CD1c-positive myeloid dendritic cell (primary cell): ENCODE measurements at regions not wholly inside any gene's neighbourhood (a gene's known extent, or its start where the extent isn't known, plus 50 kb on each side); places are given as distances from the start of the nearest gene placed in this dataset.

Experiments
- DNase-seq: peaks from one replicate; pipeline ENCODE4 v3.0.0-alpha.2; 2016; ENCODE audit errors: extremely low spot score

DNA sequence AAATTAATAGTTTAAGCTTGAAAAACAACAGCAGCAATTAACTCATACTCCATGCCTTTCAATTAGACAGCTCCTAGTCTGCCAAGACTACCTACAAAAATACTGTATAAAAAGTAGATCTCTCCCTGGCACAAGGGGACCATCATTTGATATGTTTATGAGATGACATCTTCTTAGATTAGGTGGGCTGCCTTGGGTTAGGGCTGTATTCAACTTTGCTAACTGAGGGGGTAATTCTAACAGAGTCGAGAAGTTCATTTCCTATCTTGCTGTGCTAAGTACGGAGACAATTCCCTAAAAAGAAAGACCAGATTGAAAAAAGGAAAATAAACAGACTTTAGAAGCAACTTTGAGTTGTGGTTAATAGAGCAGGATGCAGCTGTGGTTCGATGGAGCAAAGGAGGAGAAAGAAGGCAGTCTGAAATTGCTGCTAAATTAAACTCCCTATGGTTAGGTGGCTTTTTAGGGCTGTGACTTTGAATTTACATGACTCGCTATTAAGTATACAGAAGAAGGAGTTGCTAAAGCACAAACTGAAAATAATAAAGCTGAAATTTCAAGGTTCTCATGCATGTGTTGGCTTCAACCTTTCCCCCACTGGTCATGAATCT, 75.4 kb downstream of the CDC7 start:
- no peak for DNase-seq

DNA sequence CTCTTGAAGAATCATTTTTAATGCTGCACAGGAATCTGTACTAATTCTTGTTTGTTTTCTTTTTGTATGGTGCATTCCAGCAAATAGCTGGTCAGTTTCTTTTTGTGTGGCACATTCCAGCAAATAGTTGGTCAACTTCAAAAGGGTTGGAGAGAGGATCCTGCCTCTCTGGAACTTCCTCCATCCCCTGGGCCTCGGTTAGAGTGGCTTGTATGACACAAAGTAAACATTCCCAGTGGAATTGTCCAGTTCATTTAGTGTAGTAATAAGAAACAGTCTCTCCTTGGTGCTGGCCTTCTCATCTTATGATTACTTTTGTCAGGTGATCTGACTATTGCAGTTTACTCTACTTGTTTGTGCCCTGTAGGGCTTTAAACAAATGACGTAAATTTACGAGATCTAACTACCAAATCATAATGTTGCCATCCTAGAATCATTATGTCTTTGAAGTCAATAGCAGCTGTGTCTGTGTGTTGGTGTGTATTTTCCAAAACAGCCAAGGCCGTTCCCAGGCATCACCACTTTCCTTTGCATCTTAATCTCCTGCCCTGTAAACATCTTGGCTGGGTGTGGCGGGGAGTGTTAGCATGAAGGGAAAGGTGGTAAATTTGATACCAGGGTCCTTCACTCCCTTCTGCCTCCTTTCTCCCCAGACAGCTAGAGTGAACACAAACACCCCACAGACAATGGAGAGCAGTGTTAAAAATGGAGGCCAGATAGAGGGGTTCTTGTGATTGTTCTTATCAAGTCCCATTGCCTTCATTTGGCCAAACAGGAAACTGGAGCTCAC, 77.9 kb downstream of the CDC7 start:
- DNase-seq = no peak

DNA sequence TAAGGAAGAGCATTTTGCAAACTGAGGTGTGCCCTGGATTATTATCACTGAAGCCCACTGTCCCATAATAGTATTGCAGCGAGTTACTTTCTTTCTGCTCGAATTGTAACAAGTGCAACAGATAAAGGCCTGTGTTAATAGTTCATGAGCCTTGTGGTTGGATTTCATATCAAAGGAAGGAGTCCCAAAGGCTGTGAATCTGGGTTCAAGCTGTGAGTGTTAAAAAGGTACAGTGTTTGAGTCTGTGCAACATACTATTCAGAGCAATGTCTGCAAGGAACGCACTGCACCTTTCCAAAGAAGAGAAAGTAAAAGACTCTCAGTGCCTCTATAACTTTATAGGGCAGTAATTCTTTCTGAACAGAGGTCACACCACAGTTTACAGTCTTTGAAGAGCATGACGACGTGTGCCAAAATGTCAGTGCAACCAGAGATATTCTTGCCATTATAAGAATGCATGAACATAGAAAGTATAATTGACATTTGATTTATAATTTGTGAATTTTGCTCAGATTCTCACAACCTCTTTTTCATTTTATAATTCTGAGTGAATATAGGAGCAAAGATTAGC, 79.1 kb downstream of the CDC7 start:
- no peak for DNase-seq

DNA sequence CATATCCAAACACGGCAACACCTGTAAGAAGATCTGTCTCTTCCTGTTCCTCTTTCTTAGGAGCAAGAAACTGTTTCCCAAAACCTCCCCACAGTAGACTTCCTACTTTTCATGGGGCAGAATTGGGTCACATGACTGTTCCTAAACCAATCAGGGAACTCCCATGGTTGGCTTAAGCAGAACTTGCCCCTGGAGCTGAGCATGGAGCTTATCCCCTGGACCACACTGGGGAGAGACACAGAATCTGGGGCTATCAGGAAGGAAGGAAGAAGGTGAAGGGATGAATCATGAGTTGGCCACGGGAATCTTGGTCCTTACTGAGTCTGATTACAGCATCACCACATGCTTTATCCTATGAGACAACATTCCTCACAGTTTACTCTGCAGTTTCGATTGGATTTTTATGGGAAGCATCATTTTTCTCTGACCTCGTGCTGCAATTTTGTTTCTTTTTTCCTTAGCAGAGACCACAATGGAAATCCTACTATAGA, 81.8 kb downstream of the CDC7 start:
- DNase-seq = peak; percentile 48

DNA sequence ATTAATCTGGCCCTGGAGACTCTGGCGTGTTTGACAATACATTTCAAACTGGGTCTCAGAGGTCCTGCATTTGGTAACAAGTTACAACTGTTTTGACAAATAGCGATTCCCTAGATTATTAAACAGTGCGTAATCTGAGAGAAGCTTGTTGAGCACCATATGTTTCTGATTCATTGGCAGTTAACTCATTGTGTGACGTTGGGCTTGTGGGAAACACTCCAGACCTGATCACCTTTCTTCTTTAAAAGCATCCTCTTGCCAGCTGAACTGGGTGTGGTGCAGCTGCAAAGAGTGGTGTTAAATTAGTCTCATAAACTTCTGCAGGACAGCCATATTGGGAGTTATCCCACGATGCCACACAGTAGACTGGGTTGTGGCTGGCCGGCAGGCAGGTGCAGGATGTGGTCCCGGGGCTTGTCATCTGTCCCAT, 82.7 kb downstream of the CDC7 start:
- no peak for DNase-seq

DNA sequence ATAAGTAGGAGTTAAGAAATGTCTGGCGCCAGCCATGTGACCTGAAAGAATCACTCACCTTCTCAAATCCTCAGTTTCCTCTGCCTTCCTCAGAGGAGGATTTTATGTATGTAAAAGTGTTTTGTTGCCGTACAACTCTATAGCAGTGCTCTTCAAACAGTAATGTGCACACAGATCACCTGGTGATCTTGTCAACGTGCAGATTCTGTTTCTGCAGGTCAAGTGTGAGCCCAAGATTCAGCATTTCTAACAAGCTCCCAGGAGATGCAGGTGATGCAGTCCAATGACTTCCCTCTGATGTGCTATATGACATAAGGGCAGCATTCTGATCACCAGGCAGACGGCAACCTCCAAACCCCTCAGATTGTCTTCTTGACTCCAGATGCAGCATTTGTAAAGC, 83.7 kb downstream of the CDC7 start:
- DNase-seq = no peak

DNA sequence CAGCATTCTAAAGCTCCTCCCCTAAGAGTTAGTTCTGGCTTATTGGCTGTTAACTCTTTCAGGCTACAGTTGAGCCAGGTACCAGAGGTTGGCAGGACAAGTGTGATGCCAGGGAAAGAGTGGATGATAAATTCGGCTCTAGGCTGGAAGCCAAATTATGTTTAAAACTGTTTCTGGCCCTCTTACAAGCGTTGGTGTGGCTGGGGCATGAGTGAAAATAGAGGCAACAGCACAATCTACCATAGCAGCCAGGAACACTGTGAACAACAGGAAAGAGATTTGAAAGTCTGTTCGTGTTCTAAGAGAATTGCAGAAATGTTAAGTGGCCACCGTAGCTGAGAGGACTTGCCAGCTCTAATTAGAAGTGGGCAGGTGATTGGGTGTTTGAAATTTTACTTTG, 84.2 kb downstream of the CDC7 start:
- DNase-seq = no peak

DNA sequence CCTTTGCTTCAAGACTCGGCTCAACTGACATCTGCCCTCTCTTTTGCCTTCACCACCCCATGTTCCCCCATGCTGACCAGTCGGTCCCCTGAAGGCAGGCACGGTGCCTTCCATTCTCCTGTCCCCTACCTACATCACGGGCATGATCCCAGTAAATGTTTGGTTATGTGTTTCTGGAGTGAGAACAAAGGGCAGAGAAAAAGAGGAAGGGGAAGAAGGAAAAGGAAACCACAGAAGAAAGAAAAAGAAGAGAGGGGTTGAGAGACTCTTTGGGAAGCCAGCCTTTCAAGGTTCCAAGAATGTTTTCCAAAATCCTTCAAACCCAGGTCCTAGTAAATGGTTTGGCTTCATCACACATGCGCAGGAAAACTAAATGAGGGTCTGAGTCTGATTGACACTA, 84.9 kb downstream of the CDC7 start:
- DNase-seq = no peak

DNA sequence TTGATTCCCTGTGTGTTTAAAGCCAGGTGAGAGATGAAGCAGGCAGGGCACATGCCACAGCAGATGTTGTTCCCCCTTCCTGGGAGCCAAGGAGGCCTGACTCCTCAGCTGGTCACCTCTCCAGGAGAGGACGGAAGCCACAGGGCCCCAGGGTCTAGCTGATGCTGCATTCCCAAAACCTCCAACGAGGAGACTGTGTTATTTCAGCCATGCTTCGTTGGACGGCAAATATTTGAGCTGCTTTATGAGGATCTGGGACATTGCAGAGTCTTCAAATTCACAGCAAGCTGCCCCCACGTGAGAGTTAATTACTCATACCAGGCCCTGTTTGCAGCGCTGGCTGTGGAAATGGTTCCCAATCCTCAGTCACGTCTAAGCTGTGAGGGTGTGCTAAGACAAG, 85.3 kb downstream of the CDC7 start:
- DNase-seq = no peak

DNA sequence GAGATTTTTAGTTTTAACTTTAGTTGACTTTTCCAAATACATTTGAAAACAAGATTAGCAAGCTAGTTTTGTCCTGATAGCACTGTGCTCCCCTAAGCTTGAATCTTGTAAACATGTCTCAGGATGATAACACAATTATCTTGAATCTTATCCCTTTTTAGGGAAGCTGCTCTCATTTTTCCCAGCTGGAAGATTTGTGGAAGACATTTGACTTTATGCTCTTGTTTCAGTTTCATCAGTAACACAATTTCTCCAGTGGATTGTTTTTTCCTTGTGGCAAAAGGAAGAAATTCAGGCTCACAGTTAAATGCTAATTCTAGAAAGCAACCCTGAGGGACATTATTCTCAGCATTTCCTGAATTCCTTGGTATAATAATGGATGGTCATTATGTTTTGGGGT, 88.8 kb downstream of the CDC7 start:
- no peak for DNase-seq

DNA sequence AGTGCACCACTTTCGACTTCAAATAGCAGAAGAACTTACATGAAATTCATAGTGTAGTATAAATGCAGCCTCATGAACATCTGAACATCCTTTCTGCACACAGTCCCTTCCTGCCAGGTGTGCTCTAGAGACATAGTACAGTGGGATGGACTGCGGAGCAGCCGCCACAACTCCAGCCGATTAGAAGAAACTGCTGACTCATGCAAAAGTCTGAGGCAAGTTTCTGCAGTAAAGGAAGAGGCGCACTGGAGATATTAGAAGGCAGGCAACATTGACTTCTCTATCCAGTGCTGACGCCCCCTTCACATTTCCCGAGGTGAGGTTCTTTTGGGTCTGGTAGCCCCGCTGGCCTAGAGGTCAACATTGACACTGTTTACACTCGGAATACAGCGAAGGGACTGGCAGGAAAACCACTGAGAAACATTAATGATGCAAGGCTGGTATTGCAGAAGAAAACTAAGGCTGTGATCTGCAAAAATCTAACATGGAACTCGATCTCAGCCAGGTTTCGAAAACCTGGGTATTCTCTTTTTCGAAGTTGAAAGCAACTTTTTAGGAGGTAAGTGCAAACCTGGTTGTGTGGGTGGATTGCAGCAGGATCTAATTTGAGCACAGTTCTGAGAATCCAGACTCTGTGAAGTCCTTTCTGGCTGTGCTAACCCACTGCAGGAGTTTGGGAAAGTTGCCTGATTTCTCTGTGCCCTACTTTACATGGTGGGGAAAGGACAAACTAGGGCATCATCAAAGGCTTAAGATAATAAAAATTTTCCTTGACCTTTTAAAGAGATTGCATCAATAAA, 90.7 kb downstream of the CDC7 start:
- DNase-seq = no peak

DNA sequence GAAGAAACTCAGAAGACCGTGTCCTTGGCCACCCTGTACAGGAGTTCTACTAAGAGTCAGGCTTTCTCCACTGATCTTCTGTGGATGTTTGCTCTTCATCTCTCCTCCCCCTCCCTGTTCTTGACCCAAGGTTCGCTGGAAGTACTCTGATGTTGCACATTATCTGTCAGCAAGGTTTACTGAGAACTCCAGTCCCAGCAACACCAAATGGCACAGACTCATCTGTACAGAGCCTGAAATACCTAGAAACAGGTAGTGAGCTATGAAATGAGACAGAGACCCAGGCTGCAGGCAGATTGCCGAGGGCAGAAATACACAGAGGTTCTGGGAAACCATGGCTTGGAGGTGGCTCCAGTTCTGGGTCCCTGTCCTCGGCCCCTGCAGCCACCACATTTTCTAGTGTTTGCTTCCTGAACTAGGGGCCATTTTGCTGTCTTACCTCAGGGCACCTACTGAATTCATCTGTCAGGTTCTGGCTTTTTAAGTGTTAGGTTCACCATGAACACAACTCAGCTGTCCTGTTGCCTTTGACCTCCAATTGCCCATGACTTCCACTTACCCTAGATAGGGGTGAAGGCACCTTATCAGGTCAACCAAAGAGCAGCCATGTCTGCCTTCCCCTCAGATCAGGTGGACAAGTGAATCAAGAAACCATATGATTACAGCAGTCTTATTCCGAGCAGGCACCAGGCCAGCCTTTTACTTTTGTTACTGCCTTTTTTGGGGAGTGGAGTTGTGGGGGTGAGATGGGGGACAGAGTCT, 92.2 kb downstream of the CDC7 start:
- no peak for DNase-seq

DNA sequence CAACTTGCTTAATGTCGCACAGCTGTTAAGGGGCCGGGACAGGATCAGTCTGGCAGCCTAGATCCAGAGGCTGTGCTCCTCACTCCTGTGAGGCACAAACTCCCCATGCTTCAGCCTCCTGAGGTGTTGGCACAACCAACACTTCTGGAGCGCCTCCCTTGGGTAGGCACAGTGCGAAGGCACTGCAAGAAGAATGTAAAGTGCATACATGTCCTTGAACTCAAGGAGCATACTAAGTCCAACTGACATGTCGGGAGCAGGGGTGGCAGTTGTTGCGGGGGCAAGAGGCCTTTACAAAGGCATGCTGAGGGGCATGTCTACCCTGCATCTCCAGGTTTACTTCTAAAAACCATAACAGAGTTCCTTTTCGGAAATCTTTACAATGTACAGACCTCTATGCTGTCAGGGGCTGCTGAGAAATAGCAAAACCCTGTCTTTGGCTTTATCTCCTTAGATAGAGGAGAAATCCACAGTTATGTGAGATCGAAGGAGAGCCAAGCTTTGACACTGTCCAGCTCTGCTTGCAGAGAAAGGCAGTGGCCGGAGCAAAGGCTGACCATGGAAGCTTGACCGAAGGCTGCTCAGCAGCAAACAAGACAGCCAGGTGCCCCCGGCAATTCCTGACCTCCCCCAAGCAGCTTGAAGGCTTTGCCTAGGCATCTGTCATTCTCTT, 93.9 kb downstream of the CDC7 start:
- DNase-seq = no peak

DNA sequence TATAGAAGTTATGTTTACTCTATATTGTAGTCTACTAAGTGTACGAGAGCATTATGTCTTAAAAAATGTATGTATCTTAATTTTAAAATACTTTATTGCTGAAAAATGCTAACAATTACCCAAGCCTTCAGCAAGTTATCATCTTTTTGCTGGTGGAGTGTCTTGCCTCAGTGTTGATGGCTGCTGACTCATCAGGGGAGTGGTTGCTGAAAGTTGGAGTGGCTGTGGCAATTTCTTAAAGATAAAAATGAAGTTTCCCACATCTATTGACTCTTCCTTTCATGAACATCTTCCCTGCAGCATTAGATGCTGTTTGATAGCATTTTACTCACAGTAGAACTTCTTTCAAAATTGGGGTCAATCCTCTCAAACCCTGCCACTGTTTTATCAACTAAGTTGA, 95.8 kb downstream of the CDC7 start:
- no peak for DNase-seq

DNA sequence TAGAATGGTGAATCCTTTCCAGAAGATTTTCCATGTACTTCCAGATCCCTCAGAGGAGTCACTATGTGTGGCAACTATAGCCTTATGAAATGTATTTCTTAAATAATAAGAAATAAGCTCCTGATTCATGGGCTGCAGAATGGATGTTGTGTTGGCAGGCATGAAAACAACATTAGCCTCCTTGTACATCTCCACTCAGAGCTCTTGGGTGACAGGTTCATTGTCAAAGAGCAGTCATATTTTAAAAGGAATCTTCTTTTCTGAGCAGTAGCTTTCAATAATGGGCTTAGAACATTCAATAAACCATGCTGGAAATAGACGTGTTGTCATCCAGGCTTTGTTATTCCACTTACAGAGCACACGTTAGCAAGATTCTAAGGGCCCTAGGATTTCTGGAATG, 96.6 kb downstream of the CDC7 start:
- DNase-seq = no peak

DNA sequence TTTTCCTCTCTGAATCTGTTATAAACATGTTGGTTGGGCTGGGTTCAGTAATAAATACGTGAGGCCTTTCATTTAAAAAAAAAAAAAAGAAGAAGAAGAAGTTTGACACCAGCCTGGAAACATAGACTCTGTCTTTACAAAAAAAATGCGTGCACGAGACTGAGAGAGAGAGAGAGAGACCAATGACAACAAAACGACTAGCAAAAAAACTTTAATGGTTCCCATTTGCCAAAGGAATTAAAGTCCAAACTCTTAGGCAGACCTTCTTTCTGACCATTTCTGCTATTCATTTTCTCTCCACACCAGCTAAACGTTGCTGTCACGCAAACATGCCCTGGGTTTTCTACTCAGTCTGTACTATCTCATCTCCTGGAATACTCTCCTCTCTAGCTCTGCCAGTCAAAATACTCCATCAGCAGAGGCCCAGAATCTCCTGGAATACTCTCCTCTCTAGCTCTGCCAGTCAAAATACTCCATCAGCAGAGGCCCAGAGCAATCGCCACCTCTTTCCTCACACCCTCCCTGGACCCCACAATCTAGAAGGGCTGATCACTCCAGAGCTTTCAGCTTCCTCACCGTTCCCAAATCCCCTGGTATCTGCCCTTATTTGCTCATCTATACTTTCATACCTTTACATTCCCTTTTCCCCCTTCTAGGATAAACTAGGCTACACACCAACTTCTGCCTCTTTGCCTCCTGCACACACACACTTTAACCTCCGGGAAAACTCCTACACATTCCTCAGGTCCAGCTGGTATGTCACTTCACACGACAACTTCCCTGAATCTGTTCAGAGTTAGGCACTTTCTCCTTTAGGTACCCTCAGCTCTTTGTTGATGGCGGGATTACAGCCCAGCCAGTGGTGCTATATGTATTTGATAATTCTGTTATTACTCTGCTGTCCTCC, 100.0 kb downstream of the CDC7 start:
- no peak for DNase-seq

DNA sequence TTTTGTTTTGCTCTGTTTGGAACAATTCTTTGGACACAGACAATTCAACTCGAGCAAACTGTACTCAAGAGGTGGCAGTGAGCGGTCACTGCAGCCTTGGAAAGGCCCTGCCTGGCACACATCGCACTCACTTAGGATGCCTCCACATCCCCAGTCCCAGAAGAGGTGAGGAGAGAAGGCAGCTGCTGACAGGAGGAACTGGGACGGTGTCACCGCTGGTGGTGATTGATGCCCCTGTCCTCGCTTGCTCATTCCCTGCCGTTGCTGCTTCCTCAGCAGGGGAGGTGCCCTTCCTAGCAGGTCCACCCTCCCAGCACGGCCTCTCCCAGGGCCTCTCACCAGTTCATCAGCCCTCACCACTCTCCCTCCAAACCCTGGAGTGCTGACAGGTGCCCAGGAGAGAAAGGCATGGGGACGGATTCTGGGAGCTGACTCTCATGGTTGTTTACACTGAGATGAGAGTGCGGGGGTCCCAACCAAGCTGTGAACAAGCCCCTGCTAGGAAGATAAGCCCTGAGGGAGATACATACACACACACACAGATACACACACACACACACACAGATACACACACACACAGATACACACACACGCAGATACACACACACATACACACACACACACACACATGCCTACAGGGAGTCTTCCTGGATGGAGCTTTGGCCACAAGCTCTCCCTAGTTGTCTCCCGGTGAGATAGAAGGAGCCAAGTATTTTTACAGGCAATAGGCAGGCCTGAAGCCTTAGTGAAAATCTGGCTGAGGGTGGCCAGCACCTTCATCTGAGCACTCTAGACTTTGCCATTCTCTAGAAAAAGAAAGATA, 101.1 kb downstream of the CDC7 start:
- DNase-seq = no peak

DNA sequence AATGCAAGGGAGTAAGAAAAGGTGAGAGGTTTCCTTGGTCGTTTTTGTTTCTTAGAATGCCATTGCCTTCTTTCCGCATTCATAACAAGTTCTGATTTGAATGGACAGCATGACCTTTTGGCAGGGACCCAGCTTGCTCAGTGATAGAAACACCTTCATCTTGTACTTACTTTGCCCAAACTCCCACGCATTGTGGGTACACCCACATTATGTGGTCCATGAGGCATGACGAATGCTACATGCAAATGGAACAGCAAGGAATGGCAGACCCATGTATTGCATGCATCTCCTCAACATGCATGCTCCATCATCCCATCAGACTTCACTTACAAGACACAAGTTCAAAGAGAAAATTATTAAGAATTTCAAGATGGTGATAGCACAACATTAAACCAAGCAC, 102.8 kb downstream of the CDC7 start:
- DNase-seq = no peak

DNA sequence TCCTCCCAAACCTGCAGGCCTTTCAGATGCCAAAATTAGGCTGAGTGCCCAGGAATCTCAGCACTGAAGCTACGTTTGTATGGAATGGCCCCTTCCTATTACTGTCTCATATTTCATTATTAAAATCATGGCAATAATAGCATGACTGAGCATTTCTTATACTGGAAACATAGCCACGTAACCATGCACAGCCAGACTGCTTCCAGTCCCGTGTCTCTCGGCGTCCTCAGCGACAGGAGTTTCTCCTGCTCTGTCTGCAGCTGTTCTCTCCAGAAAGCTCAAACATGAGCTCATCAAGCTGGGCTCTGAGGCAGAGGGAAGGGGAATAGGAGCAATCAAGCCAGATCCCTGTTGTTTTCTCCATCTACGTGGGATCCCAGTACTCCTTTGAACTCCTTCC, 104.0 kb downstream of the CDC7 start:
- no peak for DNase-seq
